ENCODE measurements at regions not wholly inside any gene's neighbourhood (a gene's known extent, or its start where the extent isn't known, plus 50 kb on each side); places are given as distances from the start of the nearest gene placed in this dataset.

GRCh38 chr3:16810593-16811367 lies 74.0 kb upstream of the PLCL2 start:
- H3K9me3 Mint-ChIP-seq (ENCODE audit: low read depth): no peaks in the 10 kb centered on the region
- no peak for DNase-seq (ENCODE audit: low spot score, unreplicated experiment)
- no peaks in the 10 kb centered on the region for H3K36me3 Mint-ChIP-seq (ENCODE audit: insufficient read depth)
- H3K27ac Mint-ChIP-seq: no peak overlapping the region
- peaks cover 2% of the 10 kb centered on the region for H3K4me1 Mint-ChIP-seq (ENCODE audit: low read depth)
- TF ChIP-seq, protein P1, sequence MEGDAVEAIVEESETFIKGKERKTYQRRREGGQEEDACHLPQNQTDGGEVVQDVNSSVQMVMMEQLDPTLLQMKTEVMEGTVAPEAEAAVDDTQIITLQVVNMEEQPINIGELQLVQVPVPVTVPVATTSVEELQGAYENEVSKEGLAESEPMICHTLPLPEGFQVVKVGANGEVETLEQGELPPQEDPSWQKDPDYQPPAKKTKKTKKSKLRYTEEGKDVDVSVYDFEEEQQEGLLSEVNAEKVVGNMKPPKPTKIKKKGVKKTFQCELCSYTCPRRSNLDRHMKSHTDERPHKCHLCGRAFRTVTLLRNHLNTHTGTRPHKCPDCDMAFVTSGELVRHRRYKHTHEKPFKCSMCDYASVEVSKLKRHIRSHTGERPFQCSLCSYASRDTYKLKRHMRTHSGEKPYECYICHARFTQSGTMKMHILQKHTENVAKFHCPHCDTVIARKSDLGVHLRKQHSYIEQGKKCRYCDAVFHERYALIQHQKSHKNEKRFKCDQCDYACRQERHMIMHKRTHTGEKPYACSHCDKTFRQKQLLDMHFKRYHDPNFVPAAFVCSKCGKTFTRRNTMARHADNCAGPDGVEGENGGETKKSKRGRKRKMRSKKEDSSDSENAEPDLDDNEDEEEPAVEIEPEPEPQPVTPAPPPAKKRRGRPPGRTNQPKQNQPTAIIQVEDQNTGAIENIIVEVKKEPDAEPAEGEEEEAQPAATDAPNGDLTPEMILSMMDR (IDR thresholded peaks at IDR 0.05; ENCODE audit: unreplicated experiment): no peak
- no peak overlapping the region for H3K4me3 Mint-ChIP-seq (ENCODE audit: low read depth)
- H3K27me3 Mint-ChIP-seq: peaks cover 4% of the 10 kb centered on the region

- Mint-ChIP-seq H3K4me1 (ENCODE audit: low read depth) (peaks cover 2% of the 10 kb centered on the region), H3K4me3 (ENCODE audit: low read depth) (no peak overlapping the region), H3K9me3 (ENCODE audit: low read depth) (no peaks in the 10 kb centered on the region), H3K27me3 (peaks cover 4% of the 10 kb centered on the region), H3K27ac (no peak overlapping the region), H3K36me3 (ENCODE audit: insufficient read depth) (no peaks in the 10 kb centered on the region)
- TF ChIP-seq, protein P1 (IDR thresholded peaks at IDR 0.05; ENCODE audit: unreplicated experiment): no peak
- DNase-seq (ENCODE audit: low spot score, unreplicated experiment): no peak
Observed at GRCh38 chr3:16811950-16812349, 72.8 kb upstream of the PLCL2 start.

DNA sequence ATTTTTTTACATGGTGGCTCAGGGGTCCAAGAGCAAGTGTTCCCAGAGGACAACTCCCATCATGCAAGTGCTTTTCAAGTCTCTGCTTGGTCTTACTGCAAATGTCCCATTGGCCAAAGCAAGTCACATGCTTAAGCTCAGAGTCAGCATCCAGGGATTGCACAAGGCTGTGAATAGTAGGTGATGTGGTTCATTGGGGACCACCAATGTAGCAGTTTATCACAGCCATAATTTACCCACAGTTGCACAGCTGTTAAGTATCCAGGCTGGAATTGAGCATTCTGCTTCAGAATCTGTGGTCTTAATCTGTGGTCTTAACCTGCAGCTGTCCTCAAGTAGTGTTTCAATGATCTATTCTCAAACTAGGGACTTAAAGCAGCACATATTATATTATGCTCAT lies 71.4 kb upstream of the PLCL2 start:
- TF ChIP-seq, protein P1 (IDR thresholded peaks at IDR 0.05; ENCODE audit: unreplicated experiment): no peak
- no peaks in the 10 kb centered on the region for H3K9me3 Mint-ChIP-seq (ENCODE audit: low read depth)
- H3K36me3 Mint-ChIP-seq (ENCODE audit: insufficient read depth): no peaks in the 10 kb centered on the region
- H3K27me3 Mint-ChIP-seq: peaks cover 4% of the 10 kb centered on the region
- no peak for DNase-seq (ENCODE audit: low spot score, unreplicated experiment)
- no peak overlapping the region for H3K27ac Mint-ChIP-seq
- peaks cover 2% of the 10 kb centered on the region for H3K4me1 Mint-ChIP-seq (ENCODE audit: low read depth)
- H3K4me3 Mint-ChIP-seq (ENCODE audit: low read depth): no peak overlapping the region

- no peak for DNase-seq (ENCODE audit: low spot score, unreplicated experiment)
- H3K27me3 Mint-ChIP-seq: peaks cover 2% of the 10 kb centered on the region
- no peaks in the 10 kb centered on the region for H3K36me3 Mint-ChIP-seq (ENCODE audit: insufficient read depth)
- TF ChIP-seq, protein P1 (IDR thresholded peaks at IDR 0.05; ENCODE audit: unreplicated experiment): no peak
- H3K9me3 Mint-ChIP-seq (ENCODE audit: low read depth): no peaks in the 10 kb centered on the region
- H3K4me3 Mint-ChIP-seq (ENCODE audit: low read depth): no peak overlapping the region
- no peak overlapping the region for H3K27ac Mint-ChIP-seq
- H3K4me1 Mint-ChIP-seq (ENCODE audit: low read depth): no peaks in the 10 kb centered on the region
Observed at GRCh38 chr3:16816048-16816780, 68.5 kb upstream of the PLCL2 start.

GRCh38 chr3:16817197-16817596 lies 67.6 kb upstream of the PLCL2 start:
- peaks cover under 1% of the 10 kb centered on the region for H3K27me3 Mint-ChIP-seq
- no peaks in the 10 kb centered on the region for H3K4me1 Mint-ChIP-seq (ENCODE audit: low read depth)
- H3K9me3 Mint-ChIP-seq (ENCODE audit: low read depth): no peaks in the 10 kb centered on the region
- no peak overlapping the region for H3K4me3 Mint-ChIP-seq (ENCODE audit: low read depth)
- TF ChIP-seq, protein P1 (IDR thresholded peaks at IDR 0.05; ENCODE audit: unreplicated experiment): no peak
- H3K27ac Mint-ChIP-seq: no peak overlapping the region
- no peak for DNase-seq (ENCODE audit: low spot score, unreplicated experiment)
- H3K36me3 Mint-ChIP-seq (ENCODE audit: insufficient read depth): no peaks in the 10 kb centered on the region

Data from progenitor cell of endocrine pancreas (in vitro differentiated cells).